ENCODE measurements at regions not wholly inside any gene's neighbourhood (a gene's known extent, or its start where the extent isn't known, plus 50 kb on each side); places are given as distances from the start of the nearest gene placed in this dataset.

DNA sequence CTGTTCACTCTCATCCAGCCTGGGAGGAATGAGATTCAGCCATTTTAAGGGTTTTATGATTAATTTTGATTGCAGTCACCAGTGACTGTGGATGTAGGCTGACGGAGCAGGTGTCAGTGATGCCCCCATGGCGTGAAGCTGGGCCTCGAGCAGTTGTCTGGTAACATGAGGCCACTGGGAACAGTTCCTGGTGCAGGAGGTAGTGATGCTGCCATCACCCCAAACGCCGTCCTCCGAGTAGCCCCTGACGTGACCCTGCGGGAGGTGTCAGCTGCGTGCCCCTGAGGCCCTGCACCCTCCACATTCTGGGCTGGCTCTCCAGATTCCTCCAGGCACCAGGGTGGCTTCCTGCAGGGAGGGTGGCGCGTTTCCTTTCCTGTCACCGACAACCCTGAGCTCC, 277.2 kb downstream of the TEX29 start:
- Histone ChIP-seq H3K79me2 (ENCODE audit: low read depth) (no peaks in the 10 kb centered on the region), H2AFZ (no peak overlapping the region), H3K27ac (no peak overlapping the region), H3F3A (ENCODE audit: insufficient read depth, low read depth) (no peaks in the 10 kb centered on the region), H4K20me1 (ENCODE audit: insufficient read depth) (peaks cover 3% of the 10 kb centered on the region; the same call in 1 of the 2 replicates), H3K9me2 (ENCODE audit: insufficient read depth) (no peaks in the 10 kb centered on the region), H3K27me3 (ENCODE audit: insufficient read depth, low read depth) (peaks cover 76% of the 10 kb centered on the region), H3K4me3 (no peak overlapping the region), H3K36me3 (ENCODE audit: low read depth) (no peaks in the 10 kb centered on the region), H3K4me1 (replicated peaks; ENCODE audit: insufficient read depth) (no peaks in the 10 kb centered on the region), H3K4me2 (no peak overlapping the region), H3K9me3 (ENCODE audit: insufficient read depth, low read depth) (no peaks in the 10 kb centered on the region)
- ChIA-PET CTCF (no interaction called here), POLR2A (ENCODE audit: unreplicated experiment) (no interaction called here)
- no peak for DNase-seq
- intact Hi-C loops (cut with micrococcal nuclease; ENCODE audit: unreplicated experiment): no loop called here
- TF ChIP-seq EZH2 (IDR thresholded peaks at IDR 0.05; ENCODE audit: low read depth): no peak
- TF ChIP-seq, protein P1, sequence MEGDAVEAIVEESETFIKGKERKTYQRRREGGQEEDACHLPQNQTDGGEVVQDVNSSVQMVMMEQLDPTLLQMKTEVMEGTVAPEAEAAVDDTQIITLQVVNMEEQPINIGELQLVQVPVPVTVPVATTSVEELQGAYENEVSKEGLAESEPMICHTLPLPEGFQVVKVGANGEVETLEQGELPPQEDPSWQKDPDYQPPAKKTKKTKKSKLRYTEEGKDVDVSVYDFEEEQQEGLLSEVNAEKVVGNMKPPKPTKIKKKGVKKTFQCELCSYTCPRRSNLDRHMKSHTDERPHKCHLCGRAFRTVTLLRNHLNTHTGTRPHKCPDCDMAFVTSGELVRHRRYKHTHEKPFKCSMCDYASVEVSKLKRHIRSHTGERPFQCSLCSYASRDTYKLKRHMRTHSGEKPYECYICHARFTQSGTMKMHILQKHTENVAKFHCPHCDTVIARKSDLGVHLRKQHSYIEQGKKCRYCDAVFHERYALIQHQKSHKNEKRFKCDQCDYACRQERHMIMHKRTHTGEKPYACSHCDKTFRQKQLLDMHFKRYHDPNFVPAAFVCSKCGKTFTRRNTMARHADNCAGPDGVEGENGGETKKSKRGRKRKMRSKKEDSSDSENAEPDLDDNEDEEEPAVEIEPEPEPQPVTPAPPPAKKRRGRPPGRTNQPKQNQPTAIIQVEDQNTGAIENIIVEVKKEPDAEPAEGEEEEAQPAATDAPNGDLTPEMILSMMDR (conservative IDR thresholded peaks at IDR 0.05): no peak
- BruUV-seq (replicated peaks): no TSS peak

DNA sequence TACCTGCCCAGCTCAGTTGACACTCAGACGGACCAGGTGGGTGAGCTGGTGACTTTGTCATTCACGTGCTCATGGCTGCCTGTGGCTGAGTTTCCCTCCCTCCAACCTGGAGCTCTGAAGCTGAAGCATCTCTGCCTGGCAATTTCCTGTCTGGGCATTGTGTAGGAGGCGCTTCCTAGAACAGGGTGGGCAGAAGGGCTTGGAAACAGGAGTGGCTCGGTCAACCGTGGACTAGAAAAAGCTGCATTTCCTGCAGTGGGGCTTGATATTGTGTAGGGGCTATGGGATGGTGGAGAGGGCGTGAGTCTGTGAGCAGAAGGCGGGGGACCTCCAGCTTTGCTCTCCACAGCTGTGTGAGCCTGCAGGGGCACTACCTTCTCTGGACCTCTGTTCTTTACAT, 278.3 kb downstream of the TEX29 start:
- ChIA-PET CTCF (no interaction called here), POLR2A (ENCODE audit: unreplicated experiment) (no interaction called here)
- intact Hi-C loops (cut with micrococcal nuclease; ENCODE audit: unreplicated experiment): no loop called here
- Histone ChIP-seq H4K20me1 (ENCODE audit: insufficient read depth) (no peaks in the 10 kb centered on the region; the same call in 1 of the 2 replicates), H2AFZ (no peak overlapping the region), H3F3A (ENCODE audit: insufficient read depth, low read depth) (no peaks in the 10 kb centered on the region), H3K27ac (no peak overlapping the region), H3K9me2 (ENCODE audit: insufficient read depth) (no peaks in the 10 kb centered on the region), H3K4me2 (no peak overlapping the region), H3K79me2 (ENCODE audit: low read depth) (no peaks in the 10 kb centered on the region), H3K27me3 (ENCODE audit: insufficient read depth, low read depth) (peaks cover 84% of the 10 kb centered on the region), H3K4me3 (no peak overlapping the region), H3K9me3 (ENCODE audit: insufficient read depth, low read depth) (no peaks in the 10 kb centered on the region), H3K36me3 (ENCODE audit: low read depth) (no peaks in the 10 kb centered on the region), H3K4me1 (replicated peaks; ENCODE audit: insufficient read depth) (no peaks in the 10 kb centered on the region)
- DNase-seq: no peak
- no TSS peak for BruUV-seq (replicated peaks)
- TF ChIP-seq, protein P1 (conservative IDR thresholded peaks at IDR 0.05): no peak
- TF ChIP-seq EZH2 (IDR thresholded peaks at IDR 0.05; ENCODE audit: low read depth): no peak

DNA sequence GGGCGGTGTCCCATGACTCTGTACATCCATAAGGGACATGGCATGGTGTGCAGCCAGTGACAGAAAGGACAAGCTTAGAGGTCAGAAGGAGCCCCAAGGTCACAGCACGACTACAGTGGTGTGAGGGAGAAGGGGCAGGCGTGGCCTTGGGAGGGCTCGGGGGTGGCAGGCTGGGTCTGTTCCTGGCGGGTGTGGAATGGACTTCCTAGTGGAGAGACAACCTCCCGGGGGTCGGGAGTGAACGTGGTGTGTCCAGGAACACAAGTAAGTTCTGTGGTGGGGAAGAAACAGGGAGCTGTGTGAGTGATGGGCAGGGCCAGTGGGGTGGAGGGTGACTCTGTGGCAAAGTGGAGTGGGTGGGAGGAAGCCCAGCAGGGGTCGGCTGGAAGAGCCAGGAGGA, 279.3 kb downstream of the TEX29 start:
- POLR2A ChIA-PET (ENCODE audit: unreplicated experiment): no interaction called here
- H3F3A ChIP-seq (ENCODE audit: insufficient read depth, low read depth): no peaks in the 10 kb centered on the region
- no TSS peak for BruUV-seq (replicated peaks)

More for the DNA sequence above, 279.3 kb downstream of the TEX29 start:
- no peak overlapping the region for H3K4me3 ChIP-seq
- no peak overlapping the region for H2AFZ ChIP-seq
- H3K27ac ChIP-seq: no peak overlapping the region
- no peaks in the 10 kb centered on the region for H3K79me2 ChIP-seq (ENCODE audit: low read depth)
- H3K36me3 ChIP-seq (ENCODE audit: low read depth): no peaks in the 10 kb centered on the region
- DNase-seq: no peak
- no peak for TF ChIP-seq EZH2 (IDR thresholded peaks at IDR 0.05; ENCODE audit: low read depth)
- TF ChIP-seq, protein P1 (conservative IDR thresholded peaks at IDR 0.05): no peak
- H3K9me3 ChIP-seq (ENCODE audit: insufficient read depth, low read depth): no peaks in the 10 kb centered on the region
- no peaks in the 10 kb centered on the region for H3K9me2 ChIP-seq (ENCODE audit: insufficient read depth)
- H3K4me1 ChIP-seq (replicated peaks; ENCODE audit: insufficient read depth): no peaks in the 10 kb centered on the region
- intact Hi-C loops (cut with micrococcal nuclease; ENCODE audit: unreplicated experiment): no loop called here
- CTCF ChIA-PET: no interaction called here
- no peak overlapping the region for H3K4me2 ChIP-seq
- H4K20me1 ChIP-seq (ENCODE audit: insufficient read depth): no peaks in the 10 kb centered on the region; the same call in 1 of the 2 replicates
- H3K27me3 ChIP-seq (ENCODE audit: insufficient read depth, low read depth): peaks cover 87% of the 10 kb centered on the region

Measured in PC-9 (cell line).